ENCODE measurements at regions not wholly inside any gene's neighbourhood (a gene's known extent, or its start where the extent isn't known, plus 50 kb on each side); places are given as distances from the start of the nearest gene placed in this dataset.
"Not testable (repeated sequence)": the region's sequence is repeated elsewhere in the genome, so short reads cannot be mapped to it uniquely, and the experiment has no call there.

- no peak for DNase-seq (ENCODE audit: low read depth in 4 of 4, low spot score in 3 of 4)
These were observed 233.2 kb upstream of the CXADR start for GRCh38 chr21:17279663-17280062.

GRCh38 chr21:17293016-17293562, 219.8 kb upstream of the CXADR start:
- DNase-seq (ENCODE audit: low read depth in 4 of 4, low spot score in 3 of 4), result not testable (repeated sequence)

- DNase-seq (ENCODE audit: low read depth in 4 of 4, low spot score in 3 of 4), result no peak
These were observed 216.8 kb upstream of the CXADR start for GRCh38 chr21:17295997-17296396.

GRCh38 chr21:17299576-17299975, 213.3 kb upstream of the CXADR start:
- DNase-seq (ENCODE audit: low read depth in 4 of 4, low spot score in 3 of 4), result not testable (repeated sequence)

GRCh38 chr21:17327715-17328114, 185.1 kb upstream of the CXADR start:
- DNase-seq (ENCODE audit: low read depth in 4 of 4, low spot score in 3 of 4), result not testable (repeated sequence)

GRCh38 chr21:17334484-17334883, 178.4 kb upstream of the CXADR start:
- DNase-seq (ENCODE audit: low read depth in 4 of 4, low spot score in 3 of 4), result no peak

GRCh38 chr21:17340081-17340480, 172.8 kb upstream of the CXADR start:
- no peak for DNase-seq (ENCODE audit: low read depth in 4 of 4, low spot score in 3 of 4)

- DNase-seq (ENCODE audit: low read depth in 4 of 4, low spot score in 3 of 4), result no peak
These were observed 169.8 kb upstream of the CXADR start for GRCh38 chr21:17343055-17343454.

GRCh38 chr21:17348357-17348756, 164.5 kb upstream of the CXADR start:
- DNase-seq (ENCODE audit: low read depth in 4 of 4, low spot score in 3 of 4), result no peak

- DNase-seq (ENCODE audit: low read depth in 4 of 4, low spot score in 3 of 4), result no peak
These were observed 164.0 kb upstream of the CXADR start for GRCh38 chr21:17348849-17349248.

GRCh38 chr21:17351766-17352165, 161.1 kb upstream of the CXADR start:
- no peak for DNase-seq (ENCODE audit: low read depth in 4 of 4, low spot score in 3 of 4)

- DNase-seq (ENCODE audit: low read depth in 4 of 4, low spot score in 3 of 4), result no peak
These were observed 159.7 kb upstream of the CXADR start for GRCh38 chr21:17352996-17353655.

- DNase-seq (ENCODE audit: low read depth in 4 of 4, low spot score in 3 of 4), result no peak
These were observed 153.1 kb upstream of the CXADR start for GRCh38 chr21:17359781-17360180.

GRCh38 chr21:17368748-17369363, 144.0 kb upstream of the CXADR start:
- no peak for DNase-seq (ENCODE audit: low read depth in 4 of 4, low spot score in 3 of 4)

- DNase-seq (ENCODE audit: low read depth in 4 of 4, low spot score in 3 of 4), result peak in 1 of 4 donors; percentile 11
These were observed 142.6 kb upstream of the CXADR start for GRCh38 chr21:17370263-17370662.

- no peak for DNase-seq (ENCODE audit: low read depth in 4 of 4, low spot score in 3 of 4)
These were observed 141.9 kb upstream of the CXADR start for GRCh38 chr21:17370916-17371315.

- peak in 1 of 4 donors; percentile 36 for DNase-seq (ENCODE audit: low read depth in 4 of 4, low spot score in 3 of 4)
These were observed 141.4 kb upstream of the CXADR start for GRCh38 chr21:17371450-17371849.

- no peak for DNase-seq (ENCODE audit: low read depth in 4 of 4, low spot score in 3 of 4)
These were observed 140.6 kb upstream of the CXADR start for GRCh38 chr21:17372200-17372599.

GRCh38 chr21:17386498-17386897, 126.3 kb upstream of the CXADR start:
- DNase-seq (ENCODE audit: low read depth in 4 of 4, low spot score in 3 of 4), result no peak

- peak; percentile 53 to 65 (median 58) for DNase-seq (ENCODE audit: low read depth in 4 of 4, low spot score in 3 of 4)
These were observed 125.7 kb upstream of the CXADR start for GRCh38 chr21:17387030-17387617.

- no peak for DNase-seq (ENCODE audit: low read depth in 4 of 4, low spot score in 3 of 4)
These were observed 124.6 kb upstream of the CXADR start for GRCh38 chr21:17388226-17388625.

GRCh38 chr21:17389311-17389710, 123.5 kb upstream of the CXADR start:
- no peak for DNase-seq (ENCODE audit: low read depth in 4 of 4, low spot score in 3 of 4)
